HEK293 (cell line): ENCODE measurements at regions not wholly inside any gene's neighbourhood (a gene's known extent, or its start where the extent isn't known, plus 50 kb on each side); places are given as distances from the start of the nearest gene placed in this dataset.

ENCODE experiments used
- CTCF ChIA-PET: fragments of 350-600 bp; formaldehyde crosslinking; extraction: SDS; loops from one replicate; lab custom pipeline; 2021; ENCODE audit warnings: antibody characterized with exemption; lab: Yijun Ruan, JAX
- POLR2A ChIA-PET: fragments of 300-600 bp; formaldehyde crosslinking; extraction: SDS; loops from one replicate; lab custom pipeline; 2020; ENCODE audit warnings: antibody characterized with exemption, inconsistent platforms; lab: Yijun Ruan, JAX
- H3K27ac ChIP-seq: fragments of 200-500 bp; sonication (Bioruptor generic); 2 replicates; pipeline ENCODE4 v1.5.1; 2014; ENCODE audit warnings: low read depth, low read length, control low read depth, inconsistent platforms; ENCODE audit errors: extremely low read depth
- H3K36me3 ChIP-seq, 2 experiments: fragments of 200-500 bp in 1 of 2; sonication (Bioruptor generic) in 1 of 2; 1 replicate in 1 of 2; 2 replicates in 1 of 2; pipeline ENCODE4 v1.5.1; 2014 to 2017; ENCODE audit warnings: inconsistent platforms in 2 of 2, low read length in 2 of 2; ENCODE audit not compliant: control insufficient read depth in 2 of 2, insufficient read depth in 1 of 2
- H3K4me1 ChIP-seq: fragments of 200-500 bp; sonication (Bioruptor generic); 2 replicates; pipeline ENCODE4 v1.5.1; 2014; ENCODE audit warnings: mild to moderate bottlenecking, low read length, inconsistent platforms; ENCODE audit not compliant: control insufficient read depth, insufficient read depth
- H3K4me3 ChIP-seq: 2 replicates; pipeline ENCODE4 v1.5.1; 2011; ENCODE audit warnings: low read depth, mild to moderate bottlenecking, control low read depth, low read length, moderate library complexity
- H3K9me3 ChIP-seq: fragments of 200-500 bp; sonication (Bioruptor generic); 2 replicates; pipeline ENCODE4 v1.5.1; 2014; ENCODE audit warnings: low read depth, low read length, inconsistent platforms; ENCODE audit not compliant: control insufficient read depth, insufficient read depth
- GLIS1 ChIP-seq: fragments of 450-650 bp; formaldehyde crosslinking; IDR thresholded peaks from 2 replicates; pipeline ENCODE4 v1.5.1; 2016; ENCODE audit warnings: missing biosample characterization, missing genetic modification characterization
- INSM2 ChIP-seq: fragments of 450-650 bp; formaldehyde crosslinking; IDR thresholded peaks from 2 replicates; pipeline ENCODE4 v1.5.1; 2016; ENCODE audit warnings: missing biosample characterization, missing genetic modification characterization
- PRDM10 ChIP-seq: fragments of 450-650 bp; formaldehyde crosslinking; IDR thresholded peaks from 2 replicates; pipeline ENCODE4 v1.5.1; 2016; ENCODE audit warnings: missing biosample characterization, missing genetic modification characterization
- ZBTB8A ChIP-seq: fragments of 450-650 bp; formaldehyde crosslinking; IDR thresholded peaks from 2 replicates; pipeline ENCODE4 v1.5.1; 2016; ENCODE audit warnings: missing biosample characterization, missing genetic modification characterization
- ZEB2 ChIP-seq: fragments of 450-650 bp; formaldehyde crosslinking; IDR thresholded peaks from 2 replicates; pipeline ENCODE4 v1.5.1; 2016; ENCODE audit warnings: missing biosample characterization, missing genetic modification characterization
- ZFP37 ChIP-seq: fragments of 450-650 bp; formaldehyde crosslinking; IDR thresholded peaks from 2 replicates; pipeline ENCODE4 v1.5.1; 2016; ENCODE audit warnings: missing biosample characterization, missing genetic modification characterization
- ZFP41 ChIP-seq: fragments of 450-650 bp; formaldehyde crosslinking; IDR thresholded peaks from 2 replicates; pipeline ENCODE4 v1.5.1; 2016; ENCODE audit warnings: missing biosample characterization, missing genetic modification characterization, borderline replicate concordance
- ZNF133 ChIP-seq: fragments of 450-650 bp; formaldehyde crosslinking; IDR thresholded peaks from 2 replicates; pipeline ENCODE4 v1.5.1; 2016; ENCODE audit warnings: missing biosample characterization, missing genetic modification characterization
- ZNF157 ChIP-seq: fragments of 450-650 bp; formaldehyde crosslinking; IDR thresholded peaks from 2 replicates; pipeline ENCODE4 v1.5.1; 2016; ENCODE audit warnings: missing biosample characterization, missing genetic modification characterization
- ZNF174 ChIP-seq: fragments of 450-650 bp; formaldehyde crosslinking; IDR thresholded peaks from 2 replicates; pipeline ENCODE4 v1.5.0; 2017; ENCODE audit warnings: missing biosample characterization, mild to moderate bottlenecking, missing genetic modification characterization
- ZNF184 ChIP-seq: fragments of 450-650 bp; IDR thresholded peaks from 2 replicates; pipeline ENCODE4 v1.5.1; 2018; ENCODE audit warnings: missing biosample characterization, mild to moderate bottlenecking, missing genetic modification characterization
- ZNF266 ChIP-seq: fragments of 450-650 bp; formaldehyde crosslinking; IDR thresholded peaks from 2 replicates; pipeline ENCODE4 v1.5.1; 2016; ENCODE audit warnings: missing biosample characterization, missing genetic modification characterization, low read depth
- ZNF311 ChIP-seq: fragments of 450-650 bp; formaldehyde crosslinking; IDR thresholded peaks from 2 replicates; pipeline ENCODE4 v1.5.1; 2017; ENCODE audit warnings: missing biosample characterization, missing genetic modification characterization, borderline replicate concordance
- ZNF449 ChIP-seq: fragments of 450-650 bp; formaldehyde crosslinking; IDR thresholded peaks from 2 replicates; pipeline ENCODE4 v1.5.1; 2017; ENCODE audit warnings: missing biosample characterization, mild to moderate bottlenecking, missing genetic modification characterization, moderate library complexity
- ZNF544 ChIP-seq: fragments of 450-650 bp; formaldehyde crosslinking; IDR thresholded peaks from 2 replicates; pipeline ENCODE4 v1.5.0; 2017; ENCODE audit warnings: missing biosample characterization, missing genetic modification characterization
- ZNF623 ChIP-seq: fragments of 450-650 bp; formaldehyde crosslinking; IDR thresholded peaks from 2 replicates; pipeline ENCODE4 v1.5.1; 2016; ENCODE audit warnings: missing biosample characterization, missing genetic modification characterization
- ZNF76 ChIP-seq: fragments of 450-650 bp; formaldehyde crosslinking; IDR thresholded peaks from 2 replicates; pipeline ENCODE4; 2016; ENCODE audit warnings: low read depth, missing biosample characterization, missing genetic modification characterization, borderline replicate concordance

- Histone ChIP-seq H3K36me3 (no peaks in the 10 kb centered on the region), H3K9me3 (no peaks in the 10 kb centered on the region), H3K4me3 (no peak overlapping the region), H3K4me1 (no peaks in the 10 kb centered on the region), H3K27ac (no peak overlapping the region)
- POLR2A ChIA-PET = no interaction called here
- CTCF ChIA-PET = no interaction called here
- TF ChIP-seq ZNF174 (tag by site-specific recombination) (no peak), ZNF449 (tag by site-specific recombination) (no peak), ZNF623 (no peak), ZNF311 (no peak), ZBTB8A (tag by site-specific recombination) (no peak), ZNF76 (tag by site-specific recombination) (no peak), INSM2 (tag by site-specific recombination) (no peak), ZNF184 (tag by site-specific recombination) (no peak)
These were observed 120.3 kb upstream of the ZC3H12C start for GRCh38 chr11:109972939-109973338.

GRCh38 chr11:109973486-109973885, 119.7 kb upstream of the ZC3H12C start:
- H3K4me1 ChIP-seq = no peaks in the 10 kb centered on the region
- TF ChIP-seq ZNF544 (tag by site-specific recombination) (no peak), PRDM10 (tag by site-specific recombination) (no peak), ZFP37 (tag by site-specific recombination) (no peak), ZEB2 (no peak), ZNF133 (tag by site-specific recombination) (no peak), ZNF266 (tag by site-specific recombination) (no peak), ZFP41 (no peak)
- CTCF ChIA-PET = interaction anchor here (0.6 kb wide), 1 partner anchor 406 kb away, joined by 3 read pairs; no protein-coding TSS in a partner anchor
- no peaks in the 10 kb centered on the region for H3K9me3 ChIP-seq
- POLR2A ChIA-PET = interaction anchor here (0.7 kb wide), 1 partner anchor 1714 kb away, joined by 7 read pairs; no protein-coding TSS in a partner anchor
- H3K36me3 ChIP-seq = no peaks in the 10 kb centered on the region
- no peak overlapping the region for H3K4me3 ChIP-seq
- H3K27ac ChIP-seq = no peak overlapping the region

- Histone ChIP-seq H3K4me3 (no peak overlapping the region), H3K4me1 (no peaks in the 10 kb centered on the region), H3K36me3 (no peaks in the 10 kb centered on the region), H3K27ac (no peak overlapping the region), H3K9me3 (no peaks in the 10 kb centered on the region)
- ChIA-PET POLR2A (no interaction called here), CTCF (interaction anchor here (0.8 kb wide), 1 partner anchor 52 kb away, joined by 3 read pairs; no protein-coding TSS in a partner anchor)
- TF ChIP-seq ZNF184 (tag by site-specific recombination) (no peak), GLIS1 (tag by site-specific recombination) (no peak), ZNF157 (tag by site-specific recombination) (no peak)
These were observed 118.7 kb upstream of the ZC3H12C start for GRCh38 chr11:109974523-109974922.
